HG03108 (cell line): ENCODE measurements at regions not wholly inside any gene's neighbourhood (a gene's known extent, or its start where the extent isn't known, plus 50 kb on each side); places are given as distances from the start of the nearest gene placed in this dataset.
"Not testable (repeated sequence)": the region's sequence is repeated elsewhere in the genome, so short reads cannot be mapped to it uniquely, and the experiment has no call there.

Experiments
- ATAC-seq: cut with Tn5 transposase; IDR thresholded peaks from one replicate; pipeline ENCODE4 v1.9.1; 2021; ENCODE audit warnings: moderate library complexity; ENCODE audit not compliant: unreplicated experiment

- ATAC-seq = no peak
Observed at GRCh38 chr17:72565006-72565405, 444.2 kb downstream of the SOX9 start.

- no peak for ATAC-seq
Observed at GRCh38 chr17:72565758-72566157, 444.9 kb downstream of the SOX9 start.

- ATAC-seq = no peak
Observed at GRCh38 chr17:72566671-72567484, 446.1 kb downstream of the SOX9 start.

GRCh38 chr17:72567774-72568173 lies 447.0 kb downstream of the SOX9 start:
- ATAC-seq = no peak

GRCh38 chr17:72569148-72569946 lies 448.5 kb downstream of the SOX9 start:
- no peak for ATAC-seq

GRCh38 chr17:72571813-72572396 lies 451.1 kb downstream of the SOX9 start:
- ATAC-seq = no peak

- ATAC-seq = no peak
Observed at GRCh38 chr17:72572604-72573491, 452.0 kb downstream of the SOX9 start.

- not testable (repeated sequence) for ATAC-seq
Observed at GRCh38 chr17:72573492-72573801, 452.6 kb downstream of the SOX9 start.

GRCh38 chr17:72574675-72575510 lies 454.1 kb downstream of the SOX9 start:
- ATAC-seq = no peak

- ATAC-seq = no peak
Observed at GRCh38 chr17:72575542-72576233, 454.9 kb downstream of the SOX9 start.

- no peak for ATAC-seq
Observed at GRCh38 chr17:72576289-72576759, 455.5 kb downstream of the SOX9 start.

GRCh38 chr17:72578817-72579470 lies 458.1 kb downstream of the SOX9 start:
- no peak for ATAC-seq

GRCh38 chr17:72579990-72580320 lies 459.1 kb downstream of the SOX9 start:
- no peak for ATAC-seq

- no peak for ATAC-seq
Observed at GRCh38 chr17:72580321-72581127, 459.7 kb downstream of the SOX9 start.

GRCh38 chr17:72587156-72587555 lies 466.3 kb downstream of the SOX9 start:
- ATAC-seq = no peak

GRCh38 chr17:72587773-72588511 lies 467.1 kb downstream of the SOX9 start:
- ATAC-seq = no peak

GRCh38 chr17:72588561-72588960 lies 467.7 kb downstream of the SOX9 start:
- ATAC-seq = no peak
